Heart left ventricle (tissue), 13 donors: ENCODE measurements at regions not wholly inside any gene's neighbourhood (a gene's known extent, or its start where the extent isn't known, plus 50 kb on each side); places are given as distances from the start of the nearest gene placed in this dataset.
"Not testable (repeated sequence)": the region's sequence is repeated elsewhere in the genome, so short reads cannot be mapped to it uniquely, and the experiment has no call there.

Source experiments
- POLR2A ChIP-seq, 2 donors: fragments of 450-650 bp; IDR thresholded peaks; one replicate each; pipeline ENCODE4 v1.6.1; 2017; ENCODE audit warnings: antibody characterized with exemption in 2 of 2, mild to moderate bottlenecking in 2 of 2, moderate library complexity in 2 of 2
- TF ChIP-seq, protein P1 (sequence below), 12 donors: fragments of 200-600 bp; sonication (generic) in 4 of 12; IDR thresholded peaks; one replicate each; pipeline versions ENCODE4 v1.5.0 to v1.8.0; 2018 to 2022; ENCODE audit warnings: antibody characterized with exemption in 12 of 12, mild to moderate bottlenecking in 5 of 12
- donor health status: ischemic (EF 13 %, LVEDD 7.1; RV severe dilation, severe dysfunction).
- donor health status: DM: no; HTN: yes; CAD: no.
- donor health status: DM: no; HTN: no; CAD: no.
- donor health status: ischemic (EF 25% LVEDD 6.9; RV normal size, moderate dysfunction).
- donor health status: ischemic (EF 25% LVEDD 5.7; RV mildly dilated, moderate dysfunction).
- donor health status: ischemic (EF 35%, LVEDD 5.7; RV mildly dilated, moderate dysfunction).
- donor health status: nonischemic (EF 11% LVEDD 7.7; RV severe dilation, severe dysfunction).
- donor health status: DM: yes; HTN: yes; CAD: no.
- donor health status: PGD.
- donor health status: ischemic (EF 29% LVEDD 5.4; RV normal size, mild dysfunction).
- donor health status: nonischemic (EF 23%, LVEDD 6.1; RV moderate dilation, normal function).

DNA sequence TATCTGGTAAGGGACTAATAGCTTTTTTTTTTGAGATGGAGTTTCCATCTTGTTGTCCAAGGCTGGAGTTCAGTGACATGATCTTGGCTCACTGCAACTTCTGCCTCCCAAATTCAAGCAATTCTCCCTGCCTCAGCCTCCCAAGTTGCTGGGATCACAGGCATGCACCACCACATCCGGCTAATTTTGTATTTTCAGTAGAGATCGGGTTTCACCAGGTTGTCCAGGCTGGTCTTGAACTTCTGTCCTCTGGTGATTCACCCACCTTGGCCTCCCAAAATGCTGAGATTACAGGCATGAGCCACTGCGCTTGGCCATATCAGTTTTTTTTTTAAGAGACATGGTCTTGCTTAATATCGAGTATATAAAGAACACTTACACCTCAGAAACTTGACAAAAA is 4797.3 kb upstream of the OR11H1 start:
- TF ChIP-seq, protein P1, sequence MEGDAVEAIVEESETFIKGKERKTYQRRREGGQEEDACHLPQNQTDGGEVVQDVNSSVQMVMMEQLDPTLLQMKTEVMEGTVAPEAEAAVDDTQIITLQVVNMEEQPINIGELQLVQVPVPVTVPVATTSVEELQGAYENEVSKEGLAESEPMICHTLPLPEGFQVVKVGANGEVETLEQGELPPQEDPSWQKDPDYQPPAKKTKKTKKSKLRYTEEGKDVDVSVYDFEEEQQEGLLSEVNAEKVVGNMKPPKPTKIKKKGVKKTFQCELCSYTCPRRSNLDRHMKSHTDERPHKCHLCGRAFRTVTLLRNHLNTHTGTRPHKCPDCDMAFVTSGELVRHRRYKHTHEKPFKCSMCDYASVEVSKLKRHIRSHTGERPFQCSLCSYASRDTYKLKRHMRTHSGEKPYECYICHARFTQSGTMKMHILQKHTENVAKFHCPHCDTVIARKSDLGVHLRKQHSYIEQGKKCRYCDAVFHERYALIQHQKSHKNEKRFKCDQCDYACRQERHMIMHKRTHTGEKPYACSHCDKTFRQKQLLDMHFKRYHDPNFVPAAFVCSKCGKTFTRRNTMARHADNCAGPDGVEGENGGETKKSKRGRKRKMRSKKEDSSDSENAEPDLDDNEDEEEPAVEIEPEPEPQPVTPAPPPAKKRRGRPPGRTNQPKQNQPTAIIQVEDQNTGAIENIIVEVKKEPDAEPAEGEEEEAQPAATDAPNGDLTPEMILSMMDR (IDR thresholded peaks at IDR 0.05) = not testable (repeated sequence)
- TF ChIP-seq POLR2A (IDR thresholded peaks at IDR 0.05) = not testable (repeated sequence)
